Lower leg skin (tissue), 3 donors: ENCODE measurements at regions not wholly inside any gene's neighbourhood (a gene's known extent, or its start where the extent isn't known, plus 50 kb on each side); places are given as distances from the start of the nearest gene placed in this dataset.

Experiments
- CTCF ChIP-seq, 3 donors: fragments of 450-650 bp; IDR thresholded peaks; one replicate each; pipeline ENCODE4 v1.5.1; 2016; ENCODE audit warnings: antibody characterized with exemption in 3 of 3, mild to moderate bottlenecking in 3 of 3, moderate library complexity in 2 of 3
- POLR2A ChIP-seq, 2 donors: fragments of 450-650 bp; IDR thresholded peaks; one replicate each; pipeline ENCODE4 v1.6.1; 2016 to 2017; ENCODE audit warnings: antibody characterized with exemption in 2 of 2, mild to moderate bottlenecking in 1 of 2, moderate library complexity in 1 of 2

GRCh38 chr15:92324101-92324963 lies 69.3 kb upstream of the ST8SIA2 start:
- TF ChIP-seq CTCF (IDR thresholded peaks at IDR 0.05) (no peak), POLR2A (IDR thresholded peaks at IDR 0.05) (no peak)
